ENCODE measurements at regions not wholly inside any gene's neighbourhood (a gene's known extent, or its start where the extent isn't known, plus 50 kb on each side); places are given as distances from the start of the nearest gene placed in this dataset.
A peak's percentile ranks its signal among the peaks of the same experiment; 100 is the strongest.

GRCh38 chr7:66502230-66503035, 126.2 kb upstream of the KCTD7 start:
- no peak overlapping the region for H3K9ac ChIP-seq (ENCODE audit: low read length in 3 of 3)
- no peak overlapping the region for H3K27ac ChIP-seq (ENCODE audit: low read depth in 2 of 2, low read length in 2 of 2)
- intact Hi-C loops (cut with DNase I) = no loop called here
- no peak for FAIRE-seq
- H3K4me3 ChIP-seq (ENCODE audit: low read length in 3 of 3) = no peak overlapping the region
- H3K27me3 ChIP-seq (ENCODE audit: control insufficient read depth, insufficient read depth, low read length) = no peaks in the 10 kb centered on the region
- no peak for TF ChIP-seq CTCF (IDR thresholded peaks at IDR 0.05; ENCODE audit: borderline replicate concordance, extremely low read depth, insufficient read depth)
- peaks cover 0 to 4% (median 0%) of the 10 kb centered on the region in 3 donors for H3K4me1 ChIP-seq (ENCODE audit: control insufficient read depth in 2 of 3, insufficient read depth in 2 of 3, low read depth in 1 of 3, low read length in 3 of 3)
- DNase-seq = no peak
- H3K9me3 ChIP-seq (ENCODE audit: control insufficient read depth in 2 of 3, insufficient read depth in 1 of 3, low read length in 3 of 3) = no peaks in the 10 kb centered on the region
- no peaks in the 10 kb centered on the region for H3K36me3 ChIP-seq (ENCODE audit: control insufficient read depth in 2 of 3, insufficient read depth in 3 of 3, low read length in 3 of 3)

GRCh38 chr7:66503036-66503370, 125.7 kb upstream of the KCTD7 start:
- Histone ChIP-seq H3K27ac (ENCODE audit: low read depth in 2 of 2, low read length in 2 of 2) (no peak overlapping the region), H3K27me3 (ENCODE audit: control insufficient read depth, insufficient read depth, low read length) (no peaks in the 10 kb centered on the region), H3K4me3 (ENCODE audit: low read length in 3 of 3) (no peak overlapping the region), H3K36me3 (ENCODE audit: control insufficient read depth in 2 of 3, insufficient read depth in 3 of 3, low read length in 3 of 3) (no peaks in the 10 kb centered on the region), H3K9ac (ENCODE audit: low read length in 3 of 3) (no peak overlapping the region), H3K4me1 (ENCODE audit: control insufficient read depth in 2 of 3, insufficient read depth in 2 of 3, low read depth in 1 of 3, low read length in 3 of 3) (peaks cover 0 to 4% (median 0%) of the 10 kb centered on the region in 3 donors), H3K9me3 (ENCODE audit: control insufficient read depth in 2 of 3, insufficient read depth in 1 of 3, low read length in 3 of 3) (no peaks in the 10 kb centered on the region)
- FAIRE-seq = no peak
- no peak for DNase-seq
- intact Hi-C loops (cut with DNase I) = no loop called here
- no peak for TF ChIP-seq CTCF (IDR thresholded peaks at IDR 0.05; ENCODE audit: borderline replicate concordance, extremely low read depth, insufficient read depth)

- peak in 1 of 5 donors; percentile 40 for DNase-seq
- no peak overlapping the region for H3K9ac ChIP-seq (ENCODE audit: low read length in 3 of 3)
- H3K9me3 ChIP-seq (ENCODE audit: control insufficient read depth in 2 of 3, insufficient read depth in 1 of 3, low read length in 3 of 3) = no peaks in the 10 kb centered on the region
- H3K4me1 ChIP-seq (ENCODE audit: control insufficient read depth in 2 of 3, insufficient read depth in 2 of 3, low read depth in 1 of 3, low read length in 3 of 3) = peaks cover 0 to 4% (median 0%) of the 10 kb centered on the region in 3 donors
- H3K4me3 ChIP-seq (ENCODE audit: low read length in 3 of 3) = no peak overlapping the region
- intact Hi-C loops (cut with DNase I) = no loop called here
- H3K27me3 ChIP-seq (ENCODE audit: control insufficient read depth, insufficient read depth, low read length) = no peaks in the 10 kb centered on the region
- no peak for TF ChIP-seq CTCF (IDR thresholded peaks at IDR 0.05; ENCODE audit: borderline replicate concordance, extremely low read depth, insufficient read depth)
- H3K36me3 ChIP-seq (ENCODE audit: control insufficient read depth in 2 of 3, insufficient read depth in 3 of 3, low read length in 3 of 3) = no peaks in the 10 kb centered on the region
- no peak overlapping the region for H3K27ac ChIP-seq (ENCODE audit: low read depth in 2 of 2, low read length in 2 of 2)
- FAIRE-seq = no peak
These were observed 125.1 kb upstream of the KCTD7 start for GRCh38 chr7:66503551-66504031.

Data from kidney (tissue), 13 donors.